OCI-LY7 (cell line): ENCODE measurements at regions not wholly inside any gene's neighbourhood (a gene's known extent, or its start where the extent isn't known, plus 50 kb on each side); places are given as distances from the start of the nearest gene placed in this dataset.

ENCODE experiments used
- BruUV-seq: library from RNA; stranded (reverse); fragments of 400-500 nt; replicated peaks from 2 replicates; lab custom pipeline; 2021; lab: Mats Ljungman, UMichigan
- CTCF ChIA-PET: fragments of 300-600 bp; sonication (Branson Sonifier 250); formaldehyde crosslinking; loops from one replicate; lab custom pipeline; 2022; ENCODE audit warnings: antibody characterized with exemption; ENCODE audit not compliant: unreplicated experiment; lab: Charles Lee
- POLR2A ChIA-PET: fragments of 300-600 bp; sonication (Branson Sonifier 250); formaldehyde crosslinking; loops from one replicate; lab custom pipeline; 2022; ENCODE audit warnings: antibody characterized with exemption; lab: Charles Lee
- DNase-seq: peaks from one replicate; pipeline ENCODE4 v3.0.0-alpha.2; 2015; ENCODE audit warnings: low spot score
- H2AFZ ChIP-seq: fragments of 200-600 bp; sonication (generic), shearing (Covaris generic); 2 replicates; pipeline ENCODE4 v1.6.1; 2014; ENCODE audit warnings: mild to moderate bottlenecking, antibody characterized with exemption, low read length, moderate library complexity
- H3K27ac ChIP-seq: fragments of 200-600 bp; sonication (generic); 2 replicates; pipeline ENCODE4 v1.5.1; 2014; ENCODE audit warnings: mixed run types, low read depth, mild to moderate bottlenecking, moderate library complexity, low read length, inconsistent platforms; ENCODE audit not compliant: poor library complexity, severe bottlenecking
- H3K36me3 ChIP-seq: fragments of 200-600 bp; sonication (generic); 2 replicates; pipeline ENCODE4 v1.6.1; 2014; ENCODE audit warnings: mild to moderate bottlenecking, antibody characterized with exemption, low read length, moderate library complexity, mixed read lengths; ENCODE audit not compliant: insufficient read depth
- H3K4me1 ChIP-seq: fragments of 200-600 bp; sonication (generic); 2 replicates; pipeline ENCODE4 v1.5.1; 2014; ENCODE audit warnings: mild to moderate bottlenecking, low read length; ENCODE audit not compliant: insufficient read depth, poor library complexity, severe bottlenecking
- H3K4me2 ChIP-seq: fragments of 200-600 bp; sonication (generic); 2 replicates; pipeline ENCODE4 v1.6.1; 2014; ENCODE audit warnings: mild to moderate bottlenecking, low read length
- H3K4me3 ChIP-seq: fragments of 200-600 bp; sonication (generic); 2 replicates; pipeline ENCODE4 v1.5.1; 2014; ENCODE audit warnings: mild to moderate bottlenecking, low read depth, low read length; ENCODE audit not compliant: poor library complexity, severe bottlenecking
- H3K79me2 ChIP-seq: fragments of 200-600 bp; sonication (generic); 2 replicates; pipeline ENCODE4 v1.6.1; 2016; ENCODE audit warnings: low read depth, mild to moderate bottlenecking, low read length, moderate library complexity, mixed read lengths; ENCODE audit not compliant: insufficient read depth
- H3K9me2 ChIP-seq: fragments of 200-600 bp; sonication (generic); 2 replicates; pipeline ENCODE4 v1.6.1; 2016; ENCODE audit warnings: mild to moderate bottlenecking, low read length, mixed read lengths; ENCODE audit not compliant: insufficient read depth
- H3K9me3 ChIP-seq: fragments of 200-600 bp; sonication (generic); 2 replicates; pipeline ENCODE4 v1.6.1; 2014; ENCODE audit warnings: mild to moderate bottlenecking, mixed run types, low read length, mixed read lengths
- H4K20me1 ChIP-seq: fragments of 200-600 bp; sonication (generic); 2 replicates; pipeline ENCODE4 v1.6.1; 2014; ENCODE audit warnings: mild to moderate bottlenecking, antibody characterized with exemption, low read length, moderate library complexity, mixed read lengths; ENCODE audit not compliant: insufficient read depth
- CTCF ChIP-seq: fragments of 200-600 bp; sonication (generic); conservative IDR thresholded peaks from 2 replicates; pipeline ENCODE4 v1.5.1; 2014; ENCODE audit warnings: mild to moderate bottlenecking, antibody characterized with exemption, low read length, moderate library complexity, mixed read lengths
- EZH2phosphoT487 ChIP-seq: fragments of 200-600 bp; sonication (generic); IDR thresholded peaks from 2 replicates; pipeline ENCODE4 v1.6.1; 2018; ENCODE audit warnings: low read depth, borderline replicate concordance, mild to moderate bottlenecking, mixed run types, antibody characterized with exemption, low read length, moderate library complexity, mixed read lengths
- intact Hi-C: fragments of 100-400 bp; cut with micrococcal nuclease; formaldehyde crosslinking; loops from one replicate; pipeline ENCODE4 v1.10.0; 2022; ENCODE audit not compliant: unreplicated experiment

- intact Hi-C loops: loop anchor here (10.0 kb wide), 1 partner anchor 57 kb away; no protein-coding TSS in a partner anchor
- no peaks in the 10 kb centered on the region for H3K36me3 ChIP-seq
- no peaks in the 10 kb centered on the region for H3K79me2 ChIP-seq
- no peak overlapping the region for H3K4me3 ChIP-seq
- no peak for TF ChIP-seq CTCF
- no peak for TF ChIP-seq EZH2phosphoT487
- no peaks in the 10 kb centered on the region for H3K9me2 ChIP-seq
- no peaks in the 10 kb centered on the region for H3K9me3 ChIP-seq
- no peak for DNase-seq
- no peak overlapping the region for H3K27ac ChIP-seq
- POLR2A ChIA-PET: no interaction called here
- no peak overlapping the region for H3K4me2 ChIP-seq
- CTCF ChIA-PET: no interaction called here
- no peaks in the 10 kb centered on the region for H3K4me1 ChIP-seq
- BruUV-seq: no TSS peak
- H2AFZ ChIP-seq: no peak overlapping the region
- no peaks in the 10 kb centered on the region for H4K20me1 ChIP-seq
Measured at GRCh38 chr17:12567077-12568053, 98.3 kb upstream of the MYOCD start.

- intact Hi-C loops: loop anchor here (10.0 kb wide), 1 partner anchor 56 kb away; no protein-coding TSS in a partner anchor
- no TSS peak for BruUV-seq
- Histone ChIP-seq H3K79me2 (no peaks in the 10 kb centered on the region), H3K4me3 (no peak overlapping the region), H3K4me1 (no peaks in the 10 kb centered on the region), H3K4me2 (no peak overlapping the region), H3K9me2 (no peaks in the 10 kb centered on the region), H2AFZ (no peak overlapping the region), H3K9me3 (no peaks in the 10 kb centered on the region), H4K20me1 (no peaks in the 10 kb centered on the region), H3K27ac (no peak overlapping the region), H3K36me3 (no peaks in the 10 kb centered on the region)
- no peak for DNase-seq
- CTCF ChIA-PET: no interaction called here
- TF ChIP-seq CTCF (no peak), EZH2phosphoT487 (no peak)
- POLR2A ChIA-PET: no interaction called here
Measured at GRCh38 chr17:12568358-12569251, 97.1 kb upstream of the MYOCD start.
